Loucy (cell line): ENCODE measurements at regions not wholly inside any gene's neighbourhood (a gene's known extent, or its start where the extent isn't known, plus 50 kb on each side); places are given as distances from the start of the nearest gene placed in this dataset.

Experiments used
- H2AFZ ChIP-seq: fragments of 200-600 bp; sonication (generic); 2 replicates; pipeline ENCODE4 v1.6.0; 2016; ENCODE audit warnings: antibody characterized with exemption, mild to moderate bottlenecking, low read length, moderate library complexity
- H3F3A ChIP-seq: fragments of 200-600 bp; 2 replicates; pipeline ENCODE4 v1.6.0; 2016; ENCODE audit warnings: antibody characterized with exemption, low read depth, mild to moderate bottlenecking
- H3K27me3 ChIP-seq: fragments of 200-600 bp; sonication (generic); 2 replicates; pipeline ENCODE4 v1.6.1; 2014; ENCODE audit warnings: low read length, mild to moderate bottlenecking; ENCODE audit not compliant: insufficient read depth, poor library complexity, severe bottlenecking
- H3K36me3 ChIP-seq: fragments of 200-600 bp; sonication (generic); 2 replicates; pipeline ENCODE4 v1.6.1; 2016; ENCODE audit warnings: low read length; ENCODE audit not compliant: insufficient read depth
- H3K4me1 ChIP-seq: fragments of 200-600 bp; sonication (generic); 2 replicates; pipeline ENCODE4 v1.5.1; 2014; ENCODE audit warnings: low read length, mild to moderate bottlenecking; ENCODE audit not compliant: insufficient read depth, poor library complexity, severe bottlenecking
- H3K4me2 ChIP-seq: fragments of 200-600 bp; sonication (generic); 2 replicates; pipeline ENCODE4 v1.6.0; 2014; ENCODE audit warnings: antibody characterized with exemption, low read length, low read depth, mild to moderate bottlenecking; ENCODE audit not compliant: poor library complexity, severe bottlenecking
- H3K4me3 ChIP-seq: fragments of 200-600 bp; sonication (generic); 2 replicates; pipeline ENCODE4 v1.5.1; 2014; ENCODE audit warnings: low read length, mild to moderate bottlenecking, mixed read lengths; ENCODE audit not compliant: poor library complexity, severe bottlenecking
- H3K79me2 ChIP-seq: fragments of 200-600 bp; sonication (generic); 2 replicates; pipeline ENCODE4 v1.6.1; 2014; ENCODE audit warnings: low read length; ENCODE audit not compliant: insufficient read depth
- H3K9ac ChIP-seq: fragments of 200-600 bp; sonication (generic); 2 replicates; pipeline ENCODE4 v1.6.0; 2014; ENCODE audit warnings: mild to moderate bottlenecking, low read depth, low read length, moderate library complexity; ENCODE audit not compliant: poor library complexity, severe bottlenecking
- H3K9me2 ChIP-seq: fragments of 200-600 bp; sonication (generic); replicated peaks from 2 replicates; pipeline ENCODE4 v1.6.1; 2016; ENCODE audit warnings: low read depth, low read length, mixed read lengths
- H3K9me3 ChIP-seq: fragments of 200-600 bp; sonication (generic); 2 replicates; pipeline ENCODE4 v1.6.1; 2014; ENCODE audit warnings: mild to moderate bottlenecking, antibody characterized with exemption, low read length, low read depth; ENCODE audit not compliant: insufficient read depth
- H4K20me1 ChIP-seq: fragments of 200-600 bp; sonication (generic); 2 replicates; pipeline ENCODE4 v1.6.0; 2014; ENCODE audit warnings: antibody characterized with exemption, low read length, mild to moderate bottlenecking; ENCODE audit not compliant: insufficient read depth, poor library complexity, severe bottlenecking
- CTCF ChIP-seq: fragments of 200-600 bp; sonication (generic); conservative IDR thresholded peaks from 2 replicates; pipeline ENCODE4 v1.5.1; 2014; ENCODE audit warnings: mild to moderate bottlenecking, antibody characterized with exemption, low read length
- EZH2phosphoT487 ChIP-seq: fragments of 200-600 bp; IDR thresholded peaks from 2 replicates; pipeline ENCODE4 v1.6.1; 2018; ENCODE audit warnings: antibody characterized with exemption, mild to moderate bottlenecking, moderate library complexity, borderline replicate concordance

- H3F3A ChIP-seq, result no peaks in the 10 kb centered on the region
- H3K9me2 ChIP-seq, result no peaks in the 10 kb centered on the region
- no peak overlapping the region for H3K4me3 ChIP-seq
- no peak overlapping the region for H3K9ac ChIP-seq
- H3K27me3 ChIP-seq, result no peaks in the 10 kb centered on the region
- no peaks in the 10 kb centered on the region for H3K36me3 ChIP-seq
- no peaks in the 10 kb centered on the region for H3K4me1 ChIP-seq
- H2AFZ ChIP-seq, result no peak overlapping the region
- no peaks in the 10 kb centered on the region for H3K79me2 ChIP-seq
- TF ChIP-seq CTCF, result no peak
- TF ChIP-seq EZH2phosphoT487, result no peak
- H3K4me2 ChIP-seq, result no peak overlapping the region
- no peaks in the 10 kb centered on the region for H3K9me3 ChIP-seq
- no peaks in the 10 kb centered on the region for H4K20me1 ChIP-seq
These were observed 403.6 kb downstream of the MN1 start for GRCh38 chr22:27397954-27398342.

- no peak overlapping the region for H3K4me2 ChIP-seq
These were observed 402.4 kb downstream of the MN1 start for GRCh38 chr22:27399161-27399560.

GRCh38 chr22:27400811-27401210 lies 400.7 kb downstream of the MN1 start:
- Histone ChIP-seq H3K9ac (no peak overlapping the region), H3K4me2 (no peak overlapping the region), H3K79me2 (no peaks in the 10 kb centered on the region), H3K4me1 (no peaks in the 10 kb centered on the region), H3K9me3 (no peaks in the 10 kb centered on the region), H2AFZ (no peak overlapping the region), H3K36me3 (no peaks in the 10 kb centered on the region), H3K4me3 (no peak overlapping the region), H3K27me3 (no peaks in the 10 kb centered on the region), H4K20me1 (no peaks in the 10 kb centered on the region), H3K9me2 (no peaks in the 10 kb centered on the region), H3F3A (no peaks in the 10 kb centered on the region)
- TF ChIP-seq CTCF (no peak), EZH2phosphoT487 (no peak)

More at GRCh38 chr22:27399161-27399560, 402.4 kb downstream of the MN1 start:
- no peak overlapping the region for H3K4me3 ChIP-seq
- H3K27me3 ChIP-seq, result no peaks in the 10 kb centered on the region
- no peaks in the 10 kb centered on the region for H3K36me3 ChIP-seq
- no peaks in the 10 kb centered on the region for H3K79me2 ChIP-seq
- TF ChIP-seq CTCF, result no peak
- no peak for TF ChIP-seq EZH2phosphoT487
- no peaks in the 10 kb centered on the region for H3K9me3 ChIP-seq
- no peak overlapping the region for H2AFZ ChIP-seq
- no peak overlapping the region for H3K9ac ChIP-seq
- H3K9me2 ChIP-seq, result no peaks in the 10 kb centered on the region
- no peaks in the 10 kb centered on the region for H3F3A ChIP-seq
- H4K20me1 ChIP-seq, result no peaks in the 10 kb centered on the region
- H3K4me1 ChIP-seq, result no peaks in the 10 kb centered on the region
